HFF-Myc (cell line): ENCODE measurements at regions not wholly inside any gene's neighbourhood (a gene's known extent, or its start where the extent isn't known, plus 50 kb on each side); places are given as distances from the start of the nearest gene placed in this dataset.
"Not testable (repeated sequence)": the region's sequence is repeated elsewhere in the genome, so short reads cannot be mapped to it uniquely, and the experiment has no call there.

Experiments used
- DNase-seq: peaks from one replicate; pipeline ENCODE4 v3.0.0-alpha.2; 2011; ENCODE audit warnings: low read depth; ENCODE audit errors: extremely low read depth
- H3K4me3 ChIP-seq: replicated peaks from 2 replicates; pipeline ENCODE4 v1.5.1; 2011; ENCODE audit warnings: low read depth, mild to moderate bottlenecking, control low read depth, low read length
- TF ChIP-seq, protein P1 (sequence below): IDR thresholded peaks from 2 replicates; pipeline ENCODE4 v1.5.1; 2012; ENCODE audit warnings: mild to moderate bottlenecking, low read depth, low read length, control low read depth; ENCODE audit errors: missing control alignments

DNA sequence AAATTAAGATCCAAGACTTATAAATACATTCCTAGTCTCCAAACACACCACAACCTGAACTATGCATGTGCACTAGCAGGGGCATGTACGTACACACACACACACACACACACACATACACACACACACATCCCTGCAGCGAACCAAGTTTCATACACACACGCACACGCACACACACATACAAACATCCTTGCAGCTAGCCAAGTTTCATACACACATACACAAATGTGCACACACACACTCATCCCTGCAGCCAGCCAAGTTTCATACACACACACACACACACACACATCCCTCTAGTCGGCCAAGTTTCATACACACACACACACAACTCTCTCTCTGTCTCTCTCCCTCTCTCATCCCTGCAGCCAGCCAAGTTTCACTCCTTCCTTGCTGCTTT, 82.7 kb upstream of the WIPF3 start:
- TF ChIP-seq, protein P1, sequence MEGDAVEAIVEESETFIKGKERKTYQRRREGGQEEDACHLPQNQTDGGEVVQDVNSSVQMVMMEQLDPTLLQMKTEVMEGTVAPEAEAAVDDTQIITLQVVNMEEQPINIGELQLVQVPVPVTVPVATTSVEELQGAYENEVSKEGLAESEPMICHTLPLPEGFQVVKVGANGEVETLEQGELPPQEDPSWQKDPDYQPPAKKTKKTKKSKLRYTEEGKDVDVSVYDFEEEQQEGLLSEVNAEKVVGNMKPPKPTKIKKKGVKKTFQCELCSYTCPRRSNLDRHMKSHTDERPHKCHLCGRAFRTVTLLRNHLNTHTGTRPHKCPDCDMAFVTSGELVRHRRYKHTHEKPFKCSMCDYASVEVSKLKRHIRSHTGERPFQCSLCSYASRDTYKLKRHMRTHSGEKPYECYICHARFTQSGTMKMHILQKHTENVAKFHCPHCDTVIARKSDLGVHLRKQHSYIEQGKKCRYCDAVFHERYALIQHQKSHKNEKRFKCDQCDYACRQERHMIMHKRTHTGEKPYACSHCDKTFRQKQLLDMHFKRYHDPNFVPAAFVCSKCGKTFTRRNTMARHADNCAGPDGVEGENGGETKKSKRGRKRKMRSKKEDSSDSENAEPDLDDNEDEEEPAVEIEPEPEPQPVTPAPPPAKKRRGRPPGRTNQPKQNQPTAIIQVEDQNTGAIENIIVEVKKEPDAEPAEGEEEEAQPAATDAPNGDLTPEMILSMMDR: no peak
- H3K4me3 ChIP-seq: no peak overlapping the region
- peak; percentile 11 for DNase-seq

DNA sequence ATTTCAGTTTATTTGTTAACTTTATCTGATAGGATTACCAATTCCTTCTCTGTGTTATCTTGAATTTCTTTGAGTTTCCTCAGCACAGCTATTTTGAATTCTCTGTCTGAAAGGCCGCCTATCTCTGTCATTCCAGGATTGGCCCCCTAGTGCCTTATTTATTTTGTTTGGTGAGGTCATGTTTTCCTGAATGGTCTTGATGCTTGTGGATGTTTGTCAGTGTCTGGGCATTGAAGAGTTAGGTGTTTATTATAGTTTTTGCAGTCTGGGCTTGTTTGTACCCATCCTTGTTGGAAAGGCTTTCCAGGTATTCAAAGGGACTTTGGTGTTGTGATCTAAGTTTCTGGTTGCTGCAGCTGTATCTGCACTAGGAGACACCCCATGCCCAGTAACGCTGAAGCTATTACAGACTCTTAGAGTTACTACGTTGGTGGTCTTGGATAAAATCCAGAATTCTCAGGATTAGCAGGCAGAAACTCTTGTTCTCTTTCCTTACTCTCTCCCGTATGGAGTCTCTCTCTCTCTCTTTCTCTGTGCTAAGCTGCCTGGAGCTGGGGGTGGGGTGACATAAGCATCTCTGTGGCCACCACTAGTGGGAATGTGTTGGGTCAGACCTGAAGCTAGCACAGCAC, 76.7 kb upstream of the WIPF3 start:
- DNase-seq, H3K4me3 ChIP-seq: not testable (repeated sequence)

DNA sequence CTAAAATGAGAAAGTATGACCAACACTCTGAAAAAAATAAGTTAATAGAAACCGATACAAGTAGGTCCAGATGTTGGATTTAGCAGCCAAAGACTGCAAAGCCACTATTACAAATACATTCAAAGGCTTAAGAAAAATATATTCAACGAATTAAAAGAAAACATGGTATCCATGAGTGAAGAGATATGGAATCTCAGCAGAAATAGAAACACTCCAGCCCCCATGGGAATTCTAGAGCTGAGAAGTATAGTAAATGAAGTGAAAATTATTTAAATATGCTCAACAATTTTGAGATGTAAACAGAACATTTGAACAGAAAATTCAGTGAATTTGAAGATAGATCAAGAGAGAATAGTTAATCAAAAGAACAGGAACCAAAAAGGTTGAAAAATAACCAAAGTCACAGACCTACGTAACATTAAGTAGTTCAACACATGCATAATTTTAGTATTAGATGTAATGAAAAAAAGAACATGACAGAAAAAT, 72.0 kb upstream of the WIPF3 start:
- DNase-seq: no peak
- TF ChIP-seq, protein P1: no peak
- H3K4me3 ChIP-seq: no peak overlapping the region

DNA sequence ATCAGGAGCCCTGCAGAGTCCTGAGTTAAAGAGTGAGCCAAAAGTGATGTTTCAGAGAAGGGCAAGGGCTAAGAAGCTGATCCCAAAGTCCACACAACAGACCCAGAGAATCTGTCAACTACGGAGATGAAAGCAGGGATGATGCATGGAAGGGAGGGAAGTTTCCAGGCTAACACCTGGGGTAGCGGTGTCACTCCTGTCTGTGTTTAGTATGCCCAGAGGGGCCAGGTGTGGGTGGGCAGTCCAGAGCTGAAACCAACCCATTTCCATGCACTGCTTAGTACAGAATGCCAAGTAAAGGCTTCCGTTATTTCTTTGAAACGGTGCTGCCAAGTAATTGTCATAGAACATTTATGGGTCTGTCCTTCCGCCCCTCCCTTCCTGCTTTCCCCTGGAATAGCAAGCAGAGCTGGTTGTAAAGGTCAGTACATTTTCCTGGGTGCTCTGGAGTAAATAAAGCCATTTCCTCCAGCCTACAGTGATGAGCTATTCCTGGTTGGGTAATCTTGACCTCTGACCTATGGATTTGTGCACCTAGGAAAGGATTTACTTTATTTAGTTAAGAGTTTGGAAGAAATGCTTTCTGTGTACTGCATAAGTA, 58.6 kb upstream of the WIPF3 start:
- not testable (repeated sequence) for DNase-seq, H3K4me3 ChIP-seq

DNA sequence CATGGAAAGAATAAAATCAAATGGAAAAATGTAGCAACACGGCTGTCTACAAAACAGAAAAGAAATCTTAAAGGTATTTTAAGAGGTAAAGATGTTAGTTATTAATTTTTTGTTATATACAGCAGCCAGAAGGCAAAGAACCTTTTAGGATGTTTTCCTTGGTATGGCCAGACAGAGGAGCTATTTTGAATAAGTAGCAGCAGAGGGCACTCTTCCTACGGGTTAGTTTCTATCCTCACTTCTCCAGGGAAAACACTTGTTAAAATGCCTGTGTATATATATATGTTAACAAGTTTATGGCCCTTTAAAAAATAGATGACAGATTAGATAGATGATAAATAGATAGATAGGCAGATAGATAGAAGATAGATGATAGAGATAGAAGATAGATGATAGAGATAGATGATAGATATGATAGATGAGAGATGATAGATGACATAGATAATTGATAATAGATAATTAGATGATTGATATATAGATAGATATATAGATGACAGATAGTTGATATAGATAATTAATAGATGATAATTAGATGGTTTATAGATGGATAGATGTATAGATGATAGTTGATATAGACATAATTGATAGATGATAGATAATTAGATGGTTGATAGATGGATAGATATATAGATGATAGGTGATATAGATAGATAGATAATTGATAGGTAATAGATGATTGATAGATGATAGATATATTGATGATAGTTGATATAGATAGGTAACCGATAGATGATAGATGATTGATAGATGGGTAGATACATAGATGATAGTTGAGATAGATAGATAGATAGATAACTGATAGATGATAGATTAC, 57.8 kb upstream of the WIPF3 start:
- no peak overlapping the region for H3K4me3 ChIP-seq
- peak; percentile 19 for DNase-seq
- TF ChIP-seq, protein P1: peak; percentile 46

DNA sequence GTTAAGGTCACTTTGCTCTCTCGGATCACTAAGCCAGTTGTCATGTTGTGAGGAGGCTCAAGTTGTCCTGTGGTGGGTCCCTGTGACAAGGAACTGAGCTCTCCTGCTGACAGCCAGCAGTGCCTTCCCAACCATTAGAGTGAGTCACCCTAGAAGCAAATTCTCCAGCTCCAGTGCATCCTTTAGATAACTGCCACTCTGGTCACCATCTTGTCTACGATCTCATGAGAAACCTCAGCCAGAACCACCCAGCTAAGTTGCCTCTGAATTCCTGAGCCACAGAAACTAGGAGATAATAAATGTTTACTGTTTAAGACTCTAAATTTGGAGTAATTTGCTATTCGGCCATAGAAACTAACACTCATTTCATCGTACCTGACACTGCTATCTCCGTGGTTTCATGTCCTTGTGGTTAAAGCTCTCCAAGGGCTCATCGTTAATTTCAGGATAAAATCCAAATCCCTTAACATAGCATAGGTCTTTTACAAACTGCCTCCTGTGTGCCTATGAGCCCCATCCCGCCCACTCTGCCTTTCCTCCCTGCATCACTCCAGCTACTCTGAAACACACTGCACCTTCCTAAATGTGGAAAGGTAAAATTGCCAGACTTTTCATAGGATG, 56.5 kb upstream of the WIPF3 start:
- no peak overlapping the region for H3K4me3 ChIP-seq
- TF ChIP-seq, protein P1: no peak
- DNase-seq: no peak

DNA sequence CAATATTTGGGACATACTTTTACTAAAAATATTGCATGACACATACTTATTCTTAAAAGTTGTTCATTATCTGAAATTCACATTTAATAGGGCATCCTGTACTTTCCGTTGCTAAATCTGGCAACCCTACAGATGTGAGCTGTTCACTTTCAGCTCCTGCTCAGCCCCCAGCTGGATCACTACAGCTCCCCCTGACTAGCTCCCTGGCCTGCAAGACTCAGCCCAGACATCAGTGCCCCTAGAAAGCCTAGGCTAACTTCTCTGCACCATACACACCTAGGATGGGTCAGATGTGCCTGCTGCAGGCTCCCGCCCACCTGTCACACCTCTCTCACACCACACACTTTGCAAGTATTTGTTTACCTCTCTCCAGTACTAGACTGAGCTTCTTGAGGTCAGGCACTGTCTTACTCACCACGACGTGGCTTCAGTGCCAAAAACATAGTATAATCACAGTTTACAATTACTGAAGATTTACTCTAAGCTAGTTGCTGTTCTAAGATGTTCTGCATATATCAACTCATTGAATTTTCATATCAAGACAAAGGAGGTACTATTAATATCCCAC, 55.9 kb upstream of the WIPF3 start:
- not testable (repeated sequence) for DNase-seq, H3K4me3 ChIP-seq

DNA sequence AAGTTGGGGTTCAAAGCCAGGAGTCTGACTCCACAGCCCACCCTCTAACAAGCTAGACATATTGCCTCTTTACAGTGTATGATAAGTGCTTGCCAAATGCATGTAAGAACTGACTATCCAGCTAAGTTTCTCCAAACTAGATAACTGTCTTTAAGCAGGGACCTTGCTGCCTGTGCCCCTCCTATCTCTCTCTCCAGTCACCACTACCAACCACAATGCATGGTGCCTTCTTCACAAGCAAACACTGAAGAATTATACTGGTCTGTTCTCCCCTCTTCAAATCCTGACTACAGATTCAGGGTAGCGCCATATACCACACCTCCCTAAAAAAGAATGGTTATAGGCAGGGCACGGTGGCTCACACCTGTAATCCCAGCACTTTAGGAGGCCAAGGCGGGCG, 55.3 kb upstream of the WIPF3 start:
- not testable (repeated sequence) for DNase-seq, H3K4me3 ChIP-seq
